COLO829 (cell line): ENCODE measurements at regions not wholly inside any gene's neighbourhood (a gene's known extent, or its start where the extent isn't known, plus 50 kb on each side); places are given as distances from the start of the nearest gene placed in this dataset.
"Not testable (repeated sequence)": the region's sequence is repeated elsewhere in the genome, so short reads cannot be mapped to it uniquely, and the experiment has no call there.

Experiments
- DNase-seq: peaks from one replicate; pipeline ENCODE4 v3.0.0; 2012; ENCODE audit warnings: low spot score

GRCh38 chr2:193843675-193844074 is 1648.9 kb upstream of the TMEFF2 start:
- DNase-seq, result no peak

- no peak for DNase-seq
These were observed 1646.8 kb upstream of the TMEFF2 start for GRCh38 chr2:193841384-193842150.

GRCh38 chr2:193837111-193837738 is 1642.5 kb upstream of the TMEFF2 start:
- no peak for DNase-seq

- not testable (repeated sequence) for DNase-seq
These were observed 1641.8 kb upstream of the TMEFF2 start for GRCh38 chr2:193836424-193837006.

- DNase-seq, result not testable (repeated sequence)
These were observed 1639.2 kb upstream of the TMEFF2 start for GRCh38 chr2:193833895-193834294.

- DNase-seq, result peak; percentile 87
These were observed 1629.7 kb upstream of the TMEFF2 start for GRCh38 chr2:193824474-193824873.

GRCh38 chr2:193818801-193819499 is 1624.2 kb upstream of the TMEFF2 start:
- no peak for DNase-seq

GRCh38 chr2:193816008-193816407 is 1621.3 kb upstream of the TMEFF2 start:
- DNase-seq, result no peak

- DNase-seq, result peak; percentile 18
These were observed 1615.8 kb upstream of the TMEFF2 start for GRCh38 chr2:193810533-193810932.

GRCh38 chr2:193808877-193809276 is 1614.1 kb upstream of the TMEFF2 start:
- DNase-seq, result no peak

- DNase-seq, result no peak
These were observed 1611.5 kb upstream of the TMEFF2 start for GRCh38 chr2:193806088-193806774.

GRCh38 chr2:193796847-193797246 is 1602.1 kb upstream of the TMEFF2 start:
- no peak for DNase-seq

- no peak for DNase-seq
These were observed 1599.2 kb upstream of the TMEFF2 start for GRCh38 chr2:193793914-193794313.

GRCh38 chr2:193783681-193784080 is 1588.9 kb upstream of the TMEFF2 start:
- no peak for DNase-seq

- DNase-seq, result no peak
These were observed 1583.6 kb upstream of the TMEFF2 start for GRCh38 chr2:193778293-193778692.

GRCh38 chr2:193776988-193777387 is 1582.3 kb upstream of the TMEFF2 start:
- DNase-seq, result no peak

GRCh38 chr2:193774166-193774565 is 1579.4 kb upstream of the TMEFF2 start:
- no peak for DNase-seq

- no peak for DNase-seq
These were observed 1556.6 kb upstream of the TMEFF2 start for GRCh38 chr2:193751299-193751698.

GRCh38 chr2:193749485-193749884 is 1554.8 kb upstream of the TMEFF2 start:
- no peak for DNase-seq

GRCh38 chr2:193743089-193743488 is 1548.4 kb upstream of the TMEFF2 start:
- no peak for DNase-seq

GRCh38 chr2:193738892-193739291 is 1544.2 kb upstream of the TMEFF2 start:
- no peak for DNase-seq

- no peak for DNase-seq
These were observed 1518.2 kb upstream of the TMEFF2 start for GRCh38 chr2:193712912-193713311.
